HTR-8/SVneo (cell line): ENCODE measurements at regions not wholly inside any gene's neighbourhood (a gene's known extent, or its start where the extent isn't known, plus 50 kb on each side); places are given as distances from the start of the nearest gene placed in this dataset.

Experiments used
- DNase-seq: peaks from one replicate; pipeline ENCODE4 v3.0.0; 2011; ENCODE audit warnings: low spot score, mixed read lengths; ENCODE audit not compliant: insufficient read length
- FAIRE-seq: peaks from 2 replicates; lab custom pipeline; 2011; peaks lifted over from hg19 to GRCh38; lab: Jason Lieb, UNC

DNA sequence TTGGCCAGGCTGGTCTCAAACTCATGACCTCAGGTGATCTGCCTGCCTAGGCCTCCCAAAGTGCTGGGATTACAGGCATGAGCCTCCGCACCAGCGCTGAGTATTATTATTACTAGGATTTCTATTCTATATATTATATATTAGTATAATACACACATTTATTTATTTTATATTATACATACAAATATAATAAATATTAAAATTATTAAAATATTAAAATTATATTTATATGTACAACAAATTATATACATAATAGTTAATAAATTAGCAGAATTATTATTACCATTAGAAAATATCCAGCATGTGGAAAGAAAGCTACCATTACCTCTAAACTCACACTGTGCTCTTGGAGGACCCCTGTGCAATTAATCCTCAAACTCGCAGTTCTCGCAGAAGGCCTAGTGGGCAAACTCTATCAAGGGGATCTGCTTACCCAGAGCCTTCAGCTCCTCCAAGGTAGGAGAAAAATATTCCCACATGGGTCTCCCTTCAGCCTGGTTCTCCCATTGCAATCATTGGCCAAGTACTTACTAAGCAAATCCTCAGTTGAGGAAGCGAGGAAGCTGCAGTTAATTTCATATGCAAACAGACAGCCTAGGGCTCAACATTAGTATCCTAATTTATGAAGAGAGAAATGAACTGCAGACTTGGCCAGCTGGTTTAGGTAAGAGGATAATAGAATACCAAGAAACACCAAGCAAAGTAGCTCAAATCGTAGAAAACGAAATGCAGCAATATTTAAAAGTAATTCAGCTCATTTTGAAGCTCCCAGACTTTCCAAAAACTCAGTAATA lies 241.4 kb upstream of the IRX5 start:
- no peak for FAIRE-seq
- no peak for DNase-seq

GRCh38 chr16:54688339-54688738 lies 242.3 kb upstream of the IRX5 start:
- DNase-seq (no peak), FAIRE-seq (no peak)

- no peak for FAIRE-seq
- no peak for DNase-seq
Measured at GRCh38 chr16:54687043-54687899, 243.4 kb upstream of the IRX5 start.

GRCh38 chr16:54685682-54686081 lies 245.0 kb upstream of the IRX5 start:
- DNase-seq (no peak), FAIRE-seq (no peak)

- FAIRE-seq (no peak), DNase-seq (no peak)
Measured at GRCh38 chr16:54679531-54679930, 251.1 kb upstream of the IRX5 start.

DNA sequence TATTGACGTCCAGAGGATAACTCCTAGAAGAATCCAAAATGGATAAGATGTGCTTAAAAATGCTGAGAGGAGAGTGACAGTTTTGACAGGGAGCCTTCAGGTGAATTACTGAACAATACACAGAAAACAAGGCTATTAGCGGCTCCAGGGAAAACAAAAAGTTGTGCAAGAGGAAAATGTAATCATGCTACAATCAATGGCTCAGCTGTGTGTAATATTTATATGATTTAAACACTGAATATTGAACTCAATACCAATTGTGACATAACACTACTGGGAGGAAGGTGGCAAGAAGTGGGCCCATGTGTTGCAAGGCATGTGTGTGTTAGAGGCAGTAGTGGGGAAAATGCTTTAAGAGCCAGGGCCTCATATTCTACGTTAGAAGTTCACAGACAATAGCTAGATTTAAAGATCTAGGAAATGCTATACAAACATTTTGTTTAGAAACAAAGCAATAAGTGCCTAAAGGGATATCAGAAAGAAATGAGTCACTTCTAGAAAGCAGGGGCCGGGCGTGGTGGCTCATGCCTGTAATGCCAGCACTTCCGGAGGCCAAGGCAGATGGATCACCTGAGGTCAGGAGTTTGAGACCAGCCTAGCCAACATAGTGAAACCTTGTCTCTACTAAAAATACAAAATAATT lies 253.2 kb upstream of the IRX5 start:
- FAIRE-seq = no peak
- DNase-seq = no peak

DNA sequence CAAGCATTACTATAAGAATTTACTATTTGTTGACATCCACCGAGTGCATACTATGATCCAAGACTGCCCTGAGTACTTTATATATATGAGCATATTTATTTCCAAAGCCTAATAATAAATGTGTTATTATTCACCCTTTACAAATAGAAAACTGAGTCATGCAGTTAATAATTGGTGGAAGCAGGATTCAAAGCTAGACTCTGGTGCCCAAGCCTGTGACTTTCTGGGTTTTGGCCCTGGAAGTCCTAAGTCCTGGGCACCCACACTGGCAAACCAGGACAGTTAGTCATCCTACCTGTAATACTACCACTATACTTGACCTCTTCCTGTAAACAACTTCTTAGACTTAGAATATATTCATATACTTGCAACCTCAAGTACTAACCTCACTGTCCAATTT lies 257.4 kb upstream of the IRX5 start:
- DNase-seq = no peak

GRCh38 chr16:54672500-54672899 lies 258.2 kb upstream of the IRX5 start:
- FAIRE-seq = no peak

More for the DNA sequence above, 257.4 kb upstream of the IRX5 start:
- no peak for FAIRE-seq

DNA sequence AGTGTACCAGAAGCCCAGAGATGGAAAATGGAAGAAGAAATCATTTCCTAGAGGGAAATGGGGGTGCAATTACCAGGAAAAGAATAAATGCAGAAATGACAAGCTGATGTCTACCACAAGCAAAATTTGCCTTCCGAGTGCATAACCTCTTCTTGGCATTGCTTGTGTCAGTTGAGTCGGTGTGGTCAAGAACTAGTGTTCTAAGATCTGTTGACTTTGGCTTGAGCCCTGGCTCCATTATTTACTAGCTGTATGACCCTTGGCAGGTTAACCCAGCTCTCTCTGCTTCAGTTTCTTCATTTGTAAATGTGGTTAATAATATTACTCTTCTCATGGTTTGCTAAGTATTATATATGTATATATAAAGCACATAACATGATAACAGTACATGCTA lies 273.0 kb upstream of the IRX5 start:
- no peak for FAIRE-seq

More at GRCh38 chr16:54672500-54672899, 258.2 kb upstream of the IRX5 start:
- no peak for DNase-seq

GRCh38 chr16:54657058-54657708 lies 273.5 kb upstream of the IRX5 start:
- DNase-seq (no peak), FAIRE-seq (no peak)

More for the DNA sequence above, 273.0 kb upstream of the IRX5 start:
- no peak for DNase-seq

DNA sequence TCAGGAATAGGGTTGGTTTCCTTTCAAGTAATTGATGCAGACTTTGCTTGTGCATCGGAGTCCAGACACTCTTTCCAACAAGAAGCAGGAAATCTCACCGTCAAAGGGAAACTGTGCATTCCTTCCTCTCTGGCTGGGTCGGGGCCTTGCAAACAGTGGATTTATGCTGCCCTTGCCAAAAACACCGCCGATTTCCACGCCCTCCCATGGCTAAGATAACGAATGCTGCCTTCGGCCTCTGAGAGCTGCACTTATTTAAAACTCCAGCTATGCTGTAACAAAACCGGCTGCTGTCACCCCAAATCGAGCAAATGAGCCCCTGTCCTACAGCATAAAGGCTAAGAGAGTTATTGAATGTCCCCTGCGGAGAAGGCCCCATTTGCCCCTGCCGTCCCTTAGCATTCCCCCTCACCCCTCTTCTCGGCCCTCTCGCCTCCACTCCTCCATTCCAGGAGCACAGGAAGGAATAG lies 275.5 kb upstream of the IRX5 start:
- FAIRE-seq (no peak), DNase-seq (no peak)

GRCh38 chr16:54654429-54654828 lies 276.2 kb upstream of the IRX5 start:
- DNase-seq (no peak), FAIRE-seq (no peak)

- FAIRE-seq (no peak), DNase-seq (no peak)
Measured at GRCh38 chr16:54652201-54652770, 278.4 kb upstream of the IRX5 start.

DNA sequence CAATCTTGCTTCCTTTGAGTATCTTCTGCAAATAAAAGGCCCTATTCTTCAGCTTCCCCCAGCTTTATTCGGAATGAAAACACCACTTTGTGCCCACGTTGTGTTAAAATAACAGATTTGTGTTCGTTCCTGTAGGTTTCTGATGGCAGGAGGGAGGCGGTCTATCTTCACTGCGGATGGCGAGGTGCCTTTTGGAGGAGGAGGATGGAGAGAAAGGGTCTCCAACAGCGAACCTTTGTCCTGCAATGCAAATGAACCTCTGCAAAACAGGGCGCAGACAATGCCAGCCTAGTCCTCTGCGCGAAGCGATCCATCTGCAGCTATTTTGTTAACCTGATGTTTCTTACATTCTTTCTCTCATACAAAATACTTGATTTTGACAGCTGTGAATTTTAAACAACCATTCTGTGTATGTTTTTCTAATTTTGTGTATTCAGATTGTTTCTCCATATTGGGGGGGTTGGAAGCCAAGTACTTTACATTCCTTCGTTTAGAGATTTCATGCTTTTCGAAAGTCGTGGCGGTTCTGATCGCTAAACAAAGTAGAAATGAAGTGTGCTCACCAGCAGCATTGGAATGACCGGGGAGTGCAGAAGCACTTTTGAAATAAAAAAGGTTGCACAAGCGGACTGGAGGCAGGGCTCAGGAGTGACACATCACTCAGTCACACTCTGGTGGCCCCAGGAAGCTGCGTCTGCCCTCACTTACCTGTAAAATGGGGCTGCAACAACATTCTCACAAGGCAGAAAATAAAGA lies 279.0 kb upstream of the IRX5 start:
- FAIRE-seq = no peak
- no peak for DNase-seq

- no peak for DNase-seq
- no peak for FAIRE-seq
Measured at GRCh38 chr16:54649876-54650275, 280.8 kb upstream of the IRX5 start.

DNA sequence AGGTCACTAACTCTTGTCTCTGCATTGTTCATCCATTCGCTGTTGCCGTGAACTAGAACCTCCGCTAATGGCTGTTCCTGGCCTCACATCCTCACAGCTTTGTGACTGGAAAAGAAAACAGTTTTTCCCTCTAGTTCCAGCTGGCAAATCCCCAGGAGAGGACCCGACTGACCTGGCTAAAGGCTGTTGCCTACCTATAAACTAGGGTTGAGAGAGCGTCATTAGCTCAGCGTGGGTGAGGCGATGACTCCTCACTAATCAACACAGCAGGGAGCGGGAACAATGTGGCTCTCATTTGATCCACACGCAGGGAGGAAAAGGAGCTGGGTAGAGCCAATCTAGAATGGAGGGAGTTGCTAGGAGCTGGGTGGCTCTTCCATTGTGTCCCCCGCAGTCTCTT lies 282.1 kb upstream of the IRX5 start:
- FAIRE-seq (no peak), DNase-seq (no peak)

DNA sequence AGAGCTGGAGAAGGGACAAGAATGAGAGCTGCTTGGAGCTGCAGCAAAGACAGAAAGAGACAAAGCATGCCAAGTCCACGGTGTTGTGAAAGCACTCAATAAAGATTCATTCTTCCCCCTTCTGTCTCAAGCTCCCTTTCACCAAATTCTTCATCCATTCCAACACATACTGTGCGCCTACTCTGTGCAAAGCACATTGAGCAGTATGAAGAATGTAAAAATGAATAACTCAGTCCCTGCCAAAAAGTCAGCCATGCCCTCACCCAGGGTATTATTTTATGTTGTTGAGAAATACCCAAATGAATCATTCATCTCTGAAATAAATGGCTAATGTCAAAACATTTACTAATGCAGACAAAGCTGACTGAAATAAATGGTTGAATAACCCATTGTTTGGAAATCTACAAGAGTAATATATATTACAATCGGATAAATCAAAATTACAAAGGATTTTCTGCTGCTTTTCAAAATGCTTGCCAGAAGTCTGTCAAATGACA lies 282.9 kb upstream of the IRX5 start:
- FAIRE-seq (no peak), DNase-seq (no peak)

- FAIRE-seq = no peak
Measured at GRCh38 chr16:54647216-54647615, 283.4 kb upstream of the IRX5 start.

GRCh38 chr16:54645345-54645744 lies 285.3 kb upstream of the IRX5 start:
- DNase-seq (no peak), FAIRE-seq (no peak)

More at GRCh38 chr16:54647216-54647615, 283.4 kb upstream of the IRX5 start:
- no peak for DNase-seq
